Neural crest cell (in vitro differentiated cells): ENCODE measurements at regions not wholly inside any gene's neighbourhood (a gene's known extent, or its start where the extent isn't known, plus 50 kb on each side); places are given as distances from the start of the nearest gene placed in this dataset.

Experiments
- DNase-seq: peaks from one replicate; pipeline ENCODE4 v3.0.0; 2021; ENCODE audit warnings: low read depth, mixed read lengths, low spot score
- H3K27ac Mint-ChIP-seq: one replicate; pipeline ENCODE4 v1.8.0; 2021; ENCODE audit warnings: mild to moderate bottlenecking, mixed read lengths; ENCODE audit not compliant: unreplicated experiment
- H3K27me3 Mint-ChIP-seq: 2 replicates; pipeline ENCODE4 v1.8.0; 2021; ENCODE audit warnings: low read depth, mild to moderate bottlenecking, mixed read lengths
- H3K36me3 Mint-ChIP-seq: 2 replicates; pipeline ENCODE4 v1.8.0; 2021; ENCODE audit warnings: low read depth, mild to moderate bottlenecking, mixed read lengths
- H3K4me1 Mint-ChIP-seq: 2 replicates; pipeline ENCODE4 v1.8.0; 2021; ENCODE audit warnings: mixed read lengths
- H3K4me3 Mint-ChIP-seq: one replicate; pipeline ENCODE4 v1.8.0; 2021; ENCODE audit warnings: mild to moderate bottlenecking, mixed read lengths
- H3K9me3 Mint-ChIP-seq: 2 replicates; pipeline ENCODE4 v1.8.0; 2021; ENCODE audit warnings: mixed read lengths
- CTCF ChIP-seq: fragments of 200-600 bp; sonication (generic); conservative IDR thresholded peaks from 2 replicates; pipeline ENCODE4 v1.5.0; 2021; ENCODE audit warnings: antibody characterized with exemption, mild to moderate bottlenecking

GRCh38 chr19:31058676-31059340 lies 290.4 kb downstream of the TSHZ3 start:
- peaks cover 18% of the 10 kb centered on the region for H3K9me3 Mint-ChIP-seq
- no peaks in the 10 kb centered on the region for H3K36me3 Mint-ChIP-seq
- no peak overlapping the region for H3K27ac Mint-ChIP-seq
- TF ChIP-seq CTCF: no peak
- no peaks in the 10 kb centered on the region for H3K4me1 Mint-ChIP-seq
- H3K27me3 Mint-ChIP-seq: peaks cover 6% of the 10 kb centered on the region
- no peak overlapping the region for H3K4me3 Mint-ChIP-seq
- DNase-seq: no peak

GRCh38 chr19:31057476-31057875 lies 291.8 kb downstream of the TSHZ3 start:
- H3K4me1 Mint-ChIP-seq: no peaks in the 10 kb centered on the region
- peaks cover 17% of the 10 kb centered on the region for H3K27me3 Mint-ChIP-seq
- no peaks in the 10 kb centered on the region for H3K36me3 Mint-ChIP-seq
- TF ChIP-seq CTCF: no peak
- no peak overlapping the region for H3K27ac Mint-ChIP-seq
- peaks cover 18% of the 10 kb centered on the region for H3K9me3 Mint-ChIP-seq
- DNase-seq: no peak
- no peak overlapping the region for H3K4me3 Mint-ChIP-seq

GRCh38 chr19:31055454-31055853 lies 293.8 kb downstream of the TSHZ3 start:
- TF ChIP-seq CTCF: no peak
- H3K27me3 Mint-ChIP-seq: peaks cover 28% of the 10 kb centered on the region
- H3K27ac Mint-ChIP-seq: no peak overlapping the region
- H3K4me3 Mint-ChIP-seq: no peak overlapping the region
- DNase-seq: no peak
- H3K9me3 Mint-ChIP-seq: peaks cover 14% of the 10 kb centered on the region
- H3K36me3 Mint-ChIP-seq: no peaks in the 10 kb centered on the region
- no peaks in the 10 kb centered on the region for H3K4me1 Mint-ChIP-seq

- Mint-ChIP-seq H3K27ac (no peak overlapping the region), H3K9me3 (peaks cover 7% of the 10 kb centered on the region), H3K4me3 (no peak overlapping the region), H3K4me1 (no peaks in the 10 kb centered on the region), H3K27me3 (peaks cover 26% of the 10 kb centered on the region), H3K36me3 (no peaks in the 10 kb centered on the region)
- peak; percentile 54 for TF ChIP-seq CTCF
- DNase-seq: no peak
Measured at GRCh38 chr19:31054430-31054829, 294.8 kb downstream of the TSHZ3 start.

GRCh38 chr19:31049431-31049830 lies 299.8 kb downstream of the TSHZ3 start:
- no peak for TF ChIP-seq CTCF
- H3K27me3 Mint-ChIP-seq: peaks cover 30% of the 10 kb centered on the region
- H3K27ac Mint-ChIP-seq: no peak overlapping the region

More at GRCh38 chr19:31049431-31049830, 299.8 kb downstream of the TSHZ3 start:
- no peaks in the 10 kb centered on the region for H3K9me3 Mint-ChIP-seq
- no peak overlapping the region for H3K4me3 Mint-ChIP-seq
- no peaks in the 10 kb centered on the region for H3K36me3 Mint-ChIP-seq
- no peak for DNase-seq
- H3K4me1 Mint-ChIP-seq: no peaks in the 10 kb centered on the region
